Caco-2 (cell line): ENCODE measurements at regions not wholly inside any gene's neighbourhood (a gene's known extent, or its start where the extent isn't known, plus 50 kb on each side); places are given as distances from the start of the nearest gene placed in this dataset.

Source experiments
- BruUV-seq: library from RNA; stranded (reverse); fragments of 400-500 nt; replicated peaks from 2 replicates; lab custom pipeline; 2021; lab: Mats Ljungman, UMichigan
- CTCF ChIA-PET: fragments of 300-600 bp; sonication (Branson Sonifier 250); formaldehyde crosslinking; loops from one replicate; lab custom pipeline; 2022; ENCODE audit warnings: antibody characterized with exemption; lab: Charles Lee
- POLR2A ChIA-PET: fragments of 300-600 bp; sonication (Branson Sonifier 250); formaldehyde crosslinking; loops from one replicate; lab custom pipeline; 2022; ENCODE audit warnings: antibody characterized with exemption; lab: Charles Lee
- DNase-seq, 2 experiments: peaks; one replicate each; pipeline versions ENCODE4 v3.0.0 to v3.0.0-alpha.2; 2020 to 2022
- H3K27me3 ChIP-seq: replicated peaks from 2 replicates; pipeline ENCODE4 v1.6.0; 2011; ENCODE audit warnings: low read length; ENCODE audit not compliant: control insufficient read depth, insufficient read depth
- H3K36me3 ChIP-seq: 2 replicates; pipeline ENCODE4 v1.5.1; 2011; ENCODE audit warnings: low read length; ENCODE audit not compliant: control insufficient read depth, insufficient read depth
- H3K4me1 ChIP-seq: fragments of 250-450 bp; sonication (Bioruptor Pico); 2 replicates; pipeline ENCODE4 v1.5.1; 2020; ENCODE audit warnings: mild to moderate bottlenecking
- H3K4me3 ChIP-seq: 2 replicates; pipeline ENCODE4 v1.5.1; 2011; ENCODE audit warnings: low read depth, mild to moderate bottlenecking, control low read depth, low read length
- H3K9me3 ChIP-seq: fragments of 250-450 bp; sonication (Bioruptor Pico); 2 replicates; pipeline ENCODE4 v1.5.1; 2020; ENCODE audit warnings: mild to moderate bottlenecking, moderate library complexity
- H3K27ac Mint-ChIP-seq: one replicate; pipeline ENCODE4 v1.8.0; 2022; ENCODE audit warnings: mixed read lengths; ENCODE audit not compliant: unreplicated experiment
- H3K27me3 Mint-ChIP-seq: one replicate; pipeline ENCODE4 v1.8.0; 2022; ENCODE audit warnings: mixed read lengths; ENCODE audit not compliant: insufficient read depth, unreplicated experiment
- H3K36me3 Mint-ChIP-seq: one replicate; pipeline ENCODE4 v1.8.0; 2022; ENCODE audit warnings: mild to moderate bottlenecking, mixed read lengths; ENCODE audit not compliant: insufficient read depth, unreplicated experiment
- H3K4me1 Mint-ChIP-seq: one replicate; pipeline ENCODE4 v1.8.0; 2022; ENCODE audit warnings: low read depth, mixed read lengths; ENCODE audit not compliant: unreplicated experiment
- H3K4me3 Mint-ChIP-seq: one replicate; pipeline ENCODE4 v1.8.0; 2022; ENCODE audit warnings: mild to moderate bottlenecking, moderate library complexity, mixed read lengths; ENCODE audit not compliant: unreplicated experiment
- H3K9me3 Mint-ChIP-seq: one replicate; pipeline ENCODE4 v1.8.0; 2022; ENCODE audit warnings: mixed read lengths; ENCODE audit not compliant: unreplicated experiment
- intact Hi-C: fragments of 100-400 bp; cut with micrococcal nuclease; formaldehyde crosslinking; loops from one replicate; pipeline ENCODE4 v1.10.0; 2022; ENCODE audit not compliant: unreplicated experiment
- TF ChIP-seq, protein P1 (sequence below), 2 experiments: fragments of 200-600 bp in 1 of 2; IDR thresholded peaks; 1 replicate in 1 of 2; 2 replicates in 1 of 2; pipeline versions ENCODE4 v1.5.1 to v1.8.0; 2011 to 2022; ENCODE audit warnings: antibody characterized with exemption in 1 of 2, control low read depth in 1 of 2, inconsistent platforms in 1 of 2, low read depth in 1 of 2, low read length in 1 of 2, mild to moderate bottlenecking in 1 of 2, moderate library complexity in 1 of 2; ENCODE audit not compliant: insufficient read depth in 1 of 2, severe bottlenecking in 1 of 2, unreplicated experiment in 1 of 2

DNA sequence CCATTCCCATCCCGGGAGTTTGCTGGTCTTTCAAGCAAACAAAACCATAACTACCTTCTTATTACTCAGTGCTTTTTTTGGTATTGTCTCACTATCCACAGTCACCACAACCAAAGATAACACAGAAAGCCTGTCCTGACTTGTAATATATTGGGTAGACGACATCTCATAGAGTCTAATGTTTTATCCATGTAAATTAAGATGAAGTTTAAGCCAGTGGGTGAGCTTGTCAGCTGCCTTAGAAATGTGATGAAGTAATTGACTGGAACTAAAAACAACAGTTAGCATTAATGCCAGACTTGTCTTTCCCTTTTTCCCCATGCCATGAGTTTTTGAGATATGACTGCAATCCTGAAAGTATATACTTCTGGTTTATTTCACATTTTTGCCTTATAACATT lies 282.7 kb upstream of the PRDM1 start:
- Histone ChIP-seq H3K4me3 (no peak overlapping the region), H3K27me3 (no peaks in the 10 kb centered on the region), H3K4me1 (no peaks in the 10 kb centered on the region), H3K9me3 (no peaks in the 10 kb centered on the region), H3K36me3 (no peaks in the 10 kb centered on the region)
- no TSS peak for BruUV-seq
- Mint-ChIP-seq H3K4me3 (no peak overlapping the region), H3K27me3 (no peaks in the 10 kb centered on the region), H3K27ac (no peak overlapping the region), H3K4me1 (no peaks in the 10 kb centered on the region), H3K9me3 (peaks cover 9% of the 10 kb centered on the region), H3K36me3 (no peaks in the 10 kb centered on the region)
- intact Hi-C loops, result no loop called here
- CTCF ChIA-PET, result interaction anchor here (0.6 kb wide), 1 partner anchor 32 kb away, joined by 4 read pairs; no protein-coding TSS in a partner anchor
- POLR2A ChIA-PET, result no interaction called here
- TF ChIP-seq, protein P1, sequence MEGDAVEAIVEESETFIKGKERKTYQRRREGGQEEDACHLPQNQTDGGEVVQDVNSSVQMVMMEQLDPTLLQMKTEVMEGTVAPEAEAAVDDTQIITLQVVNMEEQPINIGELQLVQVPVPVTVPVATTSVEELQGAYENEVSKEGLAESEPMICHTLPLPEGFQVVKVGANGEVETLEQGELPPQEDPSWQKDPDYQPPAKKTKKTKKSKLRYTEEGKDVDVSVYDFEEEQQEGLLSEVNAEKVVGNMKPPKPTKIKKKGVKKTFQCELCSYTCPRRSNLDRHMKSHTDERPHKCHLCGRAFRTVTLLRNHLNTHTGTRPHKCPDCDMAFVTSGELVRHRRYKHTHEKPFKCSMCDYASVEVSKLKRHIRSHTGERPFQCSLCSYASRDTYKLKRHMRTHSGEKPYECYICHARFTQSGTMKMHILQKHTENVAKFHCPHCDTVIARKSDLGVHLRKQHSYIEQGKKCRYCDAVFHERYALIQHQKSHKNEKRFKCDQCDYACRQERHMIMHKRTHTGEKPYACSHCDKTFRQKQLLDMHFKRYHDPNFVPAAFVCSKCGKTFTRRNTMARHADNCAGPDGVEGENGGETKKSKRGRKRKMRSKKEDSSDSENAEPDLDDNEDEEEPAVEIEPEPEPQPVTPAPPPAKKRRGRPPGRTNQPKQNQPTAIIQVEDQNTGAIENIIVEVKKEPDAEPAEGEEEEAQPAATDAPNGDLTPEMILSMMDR (IDR thresholded peaks at IDR 0.05; ENCODE audit: insufficient read depth in 1 of 2, low read depth in 1 of 2, low read length in 1 of 2, severe bottlenecking in 1 of 2, unreplicated experiment in 1 of 2), result no peak
- DNase-seq, result no peak

DNA sequence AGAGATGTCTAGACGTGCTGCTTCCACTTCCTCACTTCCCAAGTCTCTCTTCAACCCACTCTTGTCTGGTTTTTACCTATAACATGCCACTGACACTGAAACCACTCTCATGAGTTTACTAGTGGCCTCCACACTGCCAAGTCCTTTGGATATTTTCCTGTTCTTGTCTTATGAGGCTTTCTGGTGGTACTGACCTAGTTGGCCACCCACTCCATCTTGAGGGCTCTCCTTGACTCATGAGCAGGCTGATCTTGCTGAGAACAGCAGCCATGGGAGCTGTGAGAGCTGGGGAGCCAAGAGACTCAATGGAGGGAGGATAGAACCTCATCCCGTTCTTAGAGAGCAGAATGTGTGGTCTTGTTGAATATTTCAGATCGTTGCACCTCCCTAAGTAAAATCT lies 283.4 kb upstream of the PRDM1 start:
- no TSS peak for BruUV-seq
- no peak for DNase-seq
- H3K36me3 ChIP-seq, result no peaks in the 10 kb centered on the region
- Mint-ChIP-seq H3K4me3 (no peak overlapping the region), H3K27me3 (no peaks in the 10 kb centered on the region), H3K9me3 (peaks cover 2% of the 10 kb centered on the region), H3K4me1 (no peaks in the 10 kb centered on the region), H3K36me3 (no peaks in the 10 kb centered on the region), H3K27ac (no peak overlapping the region)
- TF ChIP-seq, protein P1 (IDR thresholded peaks at IDR 0.05; ENCODE audit: insufficient read depth in 1 of 2, low read depth in 1 of 2, low read length in 1 of 2, severe bottlenecking in 1 of 2, unreplicated experiment in 1 of 2), result no peak
- no peak overlapping the region for H3K4me3 ChIP-seq
- intact Hi-C loops, result no loop called here
- ChIA-PET CTCF (no interaction called here), POLR2A (no interaction called here)
- no peaks in the 10 kb centered on the region for H3K4me1 ChIP-seq
- H3K27me3 ChIP-seq, result no peaks in the 10 kb centered on the region
- no peaks in the 10 kb centered on the region for H3K9me3 ChIP-seq

DNA sequence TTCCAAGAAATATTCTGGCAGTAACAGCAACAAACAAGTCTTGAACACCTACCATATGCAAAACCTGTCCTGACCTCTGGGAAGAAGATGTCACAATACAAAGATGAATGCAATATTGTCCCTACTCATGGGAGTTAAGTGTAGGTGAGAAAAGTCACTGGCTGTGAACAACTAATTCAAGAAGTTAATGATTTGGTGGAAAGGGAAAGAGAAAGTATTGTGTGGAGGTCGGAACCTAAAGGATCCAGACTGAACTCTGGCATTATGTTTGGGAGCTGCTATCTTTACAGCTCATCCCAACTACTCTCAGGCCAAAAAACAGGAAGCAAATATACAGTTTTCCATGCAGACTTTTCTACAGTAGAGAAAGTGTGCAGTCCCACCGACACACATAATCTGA lies 285.3 kb upstream of the PRDM1 start:
- Mint-ChIP-seq H3K36me3 (no peaks in the 10 kb centered on the region), H3K9me3 (no peaks in the 10 kb centered on the region), H3K4me1 (peaks cover 7% of the 10 kb centered on the region), H3K27me3 (no peaks in the 10 kb centered on the region), H3K27ac (no peak overlapping the region), H3K4me3 (no peak overlapping the region)
- CTCF ChIA-PET, result interaction anchor here (1.0 kb wide), 1 partner anchor 356 kb away, joined by 3 read pairs; no protein-coding TSS in a partner anchor
- BruUV-seq, result no TSS peak
- Histone ChIP-seq H3K36me3 (no peaks in the 10 kb centered on the region), H3K27me3 (no peaks in the 10 kb centered on the region), H3K4me3 (no peak overlapping the region), H3K9me3 (no peaks in the 10 kb centered on the region), H3K4me1 (no peaks in the 10 kb centered on the region)
- DNase-seq, result no peak
- TF ChIP-seq, protein P1 (IDR thresholded peaks at IDR 0.05; ENCODE audit: insufficient read depth in 1 of 2, low read depth in 1 of 2, low read length in 1 of 2, severe bottlenecking in 1 of 2, unreplicated experiment in 1 of 2), result no peak
- intact Hi-C loops, result no loop called here
- POLR2A ChIA-PET, result no interaction called here
